ENCODE measurements at regions not wholly inside any gene's neighbourhood (a gene's known extent, or its start where the extent isn't known, plus 50 kb on each side); places are given as distances from the start of the nearest gene placed in this dataset.
"Not testable (repeated sequence)": the region's sequence is repeated elsewhere in the genome, so short reads cannot be mapped to it uniquely, and the experiment has no call there.

- DNase-seq, result no peak
These were observed 746.0 kb upstream of the DEFB115 start for GRCh38 chr20:30511322-30512030.

- DNase-seq, result no peak
These were observed 744.3 kb upstream of the DEFB115 start for GRCh38 chr20:30513050-30513628.

GRCh38 chr20:30515915-30516314, 741.5 kb upstream of the DEFB115 start:
- DNase-seq, result not testable (repeated sequence)

- DNase-seq, result not testable (repeated sequence)
These were observed 738.6 kb upstream of the DEFB115 start for GRCh38 chr20:30518906-30519305.

GRCh38 chr20:30521686-30522415, 735.6 kb upstream of the DEFB115 start:
- DNase-seq, result not testable (repeated sequence)

- not testable (repeated sequence) for DNase-seq
These were observed 733.3 kb upstream of the DEFB115 start for GRCh38 chr20:30524155-30524554.

GRCh38 chr20:30524761-30525160, 732.7 kb upstream of the DEFB115 start:
- DNase-seq, result not testable (repeated sequence)

- not testable (repeated sequence) for DNase-seq
These were observed 723.8 kb upstream of the DEFB115 start for GRCh38 chr20:30533653-30534052.

- not testable (repeated sequence) for DNase-seq
These were observed 720.0 kb upstream of the DEFB115 start for GRCh38 chr20:30537459-30537858.

- DNase-seq, result not testable (repeated sequence)
These were observed 717.0 kb upstream of the DEFB115 start for GRCh38 chr20:30540330-30541069.

- not testable (repeated sequence) for DNase-seq
These were observed 706.2 kb upstream of the DEFB115 start for GRCh38 chr20:30551236-30551635.

GRCh38 chr20:30556797-30557196, 700.7 kb upstream of the DEFB115 start:
- not testable (repeated sequence) for DNase-seq

- DNase-seq, result not testable (repeated sequence)
These were observed 692.4 kb upstream of the DEFB115 start for GRCh38 chr20:30565086-30565485.

GRCh38 chr20:30569867-30570266, 687.6 kb upstream of the DEFB115 start:
- not testable (repeated sequence) for DNase-seq

- not testable (repeated sequence) for DNase-seq
These were observed 686.8 kb upstream of the DEFB115 start for GRCh38 chr20:30570622-30571021.

- DNase-seq, result not testable (repeated sequence)
These were observed 683.1 kb upstream of the DEFB115 start for GRCh38 chr20:30574337-30574736.

GRCh38 chr20:30579069-30579468, 678.4 kb upstream of the DEFB115 start:
- DNase-seq, result not testable (repeated sequence)

GRCh38 chr20:30579824-30580438, 677.5 kb upstream of the DEFB115 start:
- DNase-seq, result peak; percentile 81 to 87

- not testable (repeated sequence) for DNase-seq
These were observed 675.6 kb upstream of the DEFB115 start for GRCh38 chr20:30581839-30582238.

GRCh38 chr20:30584403-30584802, 673.1 kb upstream of the DEFB115 start:
- not testable (repeated sequence) for DNase-seq

- DNase-seq, result peak; percentile 87 to 89
These were observed 672.1 kb upstream of the DEFB115 start for GRCh38 chr20:30585244-30585796.

GRCh38 chr20:30586178-30586577, 671.3 kb upstream of the DEFB115 start:
- not testable (repeated sequence) for DNase-seq

All from NCI-H524 (cell line).